Caco-2 (cell line): ENCODE measurements at regions not wholly inside any gene's neighbourhood (a gene's known extent, or its start where the extent isn't known, plus 50 kb on each side); places are given as distances from the start of the nearest gene placed in this dataset.

Experiments used
- BruUV-seq: library from RNA; stranded (reverse); fragments of 400-500 nt; replicated peaks from 2 replicates; lab custom pipeline; 2021; lab: Mats Ljungman, UMichigan
- CTCF ChIA-PET: fragments of 300-600 bp; sonication (Branson Sonifier 250); formaldehyde crosslinking; loops from one replicate; lab custom pipeline; 2022; ENCODE audit warnings: antibody characterized with exemption; lab: Charles Lee
- POLR2A ChIA-PET: fragments of 300-600 bp; sonication (Branson Sonifier 250); formaldehyde crosslinking; loops from one replicate; lab custom pipeline; 2022; ENCODE audit warnings: antibody characterized with exemption; lab: Charles Lee
- DNase-seq, 2 experiments: peaks; one replicate each; pipeline versions ENCODE4 v3.0.0 to v3.0.0-alpha.2; 2020 to 2022
- H3K27me3 ChIP-seq: replicated peaks from 2 replicates; pipeline ENCODE4 v1.6.0; 2011; ENCODE audit warnings: low read length; ENCODE audit not compliant: control insufficient read depth, insufficient read depth
- H3K36me3 ChIP-seq: 2 replicates; pipeline ENCODE4 v1.5.1; 2011; ENCODE audit warnings: low read length; ENCODE audit not compliant: control insufficient read depth, insufficient read depth
- H3K4me1 ChIP-seq: fragments of 250-450 bp; sonication (Bioruptor Pico); 2 replicates; pipeline ENCODE4 v1.5.1; 2020; ENCODE audit warnings: mild to moderate bottlenecking
- H3K4me3 ChIP-seq: 2 replicates; pipeline ENCODE4 v1.5.1; 2011; ENCODE audit warnings: low read depth, mild to moderate bottlenecking, control low read depth, low read length
- H3K9me3 ChIP-seq: fragments of 250-450 bp; sonication (Bioruptor Pico); 2 replicates; pipeline ENCODE4 v1.5.1; 2020; ENCODE audit warnings: mild to moderate bottlenecking, moderate library complexity
- H3K27ac Mint-ChIP-seq: one replicate; pipeline ENCODE4 v1.8.0; 2022; ENCODE audit warnings: mixed read lengths; ENCODE audit not compliant: unreplicated experiment
- H3K27me3 Mint-ChIP-seq: one replicate; pipeline ENCODE4 v1.8.0; 2022; ENCODE audit warnings: mixed read lengths; ENCODE audit not compliant: insufficient read depth, unreplicated experiment
- H3K36me3 Mint-ChIP-seq: one replicate; pipeline ENCODE4 v1.8.0; 2022; ENCODE audit warnings: mild to moderate bottlenecking, mixed read lengths; ENCODE audit not compliant: insufficient read depth, unreplicated experiment
- H3K4me1 Mint-ChIP-seq: one replicate; pipeline ENCODE4 v1.8.0; 2022; ENCODE audit warnings: low read depth, mixed read lengths; ENCODE audit not compliant: unreplicated experiment
- H3K4me3 Mint-ChIP-seq: one replicate; pipeline ENCODE4 v1.8.0; 2022; ENCODE audit warnings: mild to moderate bottlenecking, moderate library complexity, mixed read lengths; ENCODE audit not compliant: unreplicated experiment
- H3K9me3 Mint-ChIP-seq: one replicate; pipeline ENCODE4 v1.8.0; 2022; ENCODE audit warnings: mixed read lengths; ENCODE audit not compliant: unreplicated experiment
- intact Hi-C: fragments of 100-400 bp; cut with micrococcal nuclease; formaldehyde crosslinking; loops from one replicate; pipeline ENCODE4 v1.10.0; 2022; ENCODE audit not compliant: unreplicated experiment
- TF ChIP-seq, protein P1 (sequence below), 2 experiments: fragments of 200-600 bp in 1 of 2; IDR thresholded peaks; 1 replicate in 1 of 2; 2 replicates in 1 of 2; pipeline versions ENCODE4 v1.5.1 to v1.8.0; 2011 to 2022; ENCODE audit warnings: antibody characterized with exemption in 1 of 2, control low read depth in 1 of 2, inconsistent platforms in 1 of 2, low read depth in 1 of 2, low read length in 1 of 2, mild to moderate bottlenecking in 1 of 2, moderate library complexity in 1 of 2; ENCODE audit not compliant: insufficient read depth in 1 of 2, severe bottlenecking in 1 of 2, unreplicated experiment in 1 of 2

DNA sequence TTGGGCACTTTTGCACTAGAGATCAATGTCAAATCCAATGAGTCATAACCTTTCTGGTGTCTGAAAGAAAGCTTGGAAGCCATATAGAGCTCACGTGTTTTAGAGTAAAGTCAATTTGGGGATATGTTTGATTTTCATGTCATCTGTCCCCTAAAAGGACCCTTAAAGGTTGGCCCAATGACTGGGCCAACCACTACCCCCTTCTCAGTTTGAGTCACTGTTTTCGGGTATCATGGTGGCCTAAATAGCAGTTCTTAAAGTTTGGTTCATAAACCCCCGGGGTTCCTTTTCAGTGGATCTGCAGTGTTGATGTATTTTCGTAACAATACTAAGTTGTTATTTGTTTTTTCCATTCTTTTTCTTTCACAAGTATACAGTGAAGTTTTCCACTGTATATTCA lies 327.6 kb downstream of the PRL start:
- Histone ChIP-seq H3K4me3 (no peak overlapping the region), H3K9me3 (no peaks in the 10 kb centered on the region), H3K27me3 (no peaks in the 10 kb centered on the region), H3K36me3 (no peaks in the 10 kb centered on the region), H3K4me1 (no peaks in the 10 kb centered on the region)
- no peaks in the 10 kb centered on the region for H3K4me1 Mint-ChIP-seq
- no TSS peak for BruUV-seq
- intact Hi-C loops: no loop called here
- H3K4me3 Mint-ChIP-seq: no peak overlapping the region
- no peaks in the 10 kb centered on the region for H3K27me3 Mint-ChIP-seq
- TF ChIP-seq, protein P1, sequence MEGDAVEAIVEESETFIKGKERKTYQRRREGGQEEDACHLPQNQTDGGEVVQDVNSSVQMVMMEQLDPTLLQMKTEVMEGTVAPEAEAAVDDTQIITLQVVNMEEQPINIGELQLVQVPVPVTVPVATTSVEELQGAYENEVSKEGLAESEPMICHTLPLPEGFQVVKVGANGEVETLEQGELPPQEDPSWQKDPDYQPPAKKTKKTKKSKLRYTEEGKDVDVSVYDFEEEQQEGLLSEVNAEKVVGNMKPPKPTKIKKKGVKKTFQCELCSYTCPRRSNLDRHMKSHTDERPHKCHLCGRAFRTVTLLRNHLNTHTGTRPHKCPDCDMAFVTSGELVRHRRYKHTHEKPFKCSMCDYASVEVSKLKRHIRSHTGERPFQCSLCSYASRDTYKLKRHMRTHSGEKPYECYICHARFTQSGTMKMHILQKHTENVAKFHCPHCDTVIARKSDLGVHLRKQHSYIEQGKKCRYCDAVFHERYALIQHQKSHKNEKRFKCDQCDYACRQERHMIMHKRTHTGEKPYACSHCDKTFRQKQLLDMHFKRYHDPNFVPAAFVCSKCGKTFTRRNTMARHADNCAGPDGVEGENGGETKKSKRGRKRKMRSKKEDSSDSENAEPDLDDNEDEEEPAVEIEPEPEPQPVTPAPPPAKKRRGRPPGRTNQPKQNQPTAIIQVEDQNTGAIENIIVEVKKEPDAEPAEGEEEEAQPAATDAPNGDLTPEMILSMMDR (IDR thresholded peaks at IDR 0.05; ENCODE audit: insufficient read depth in 1 of 2, low read depth in 1 of 2, low read length in 1 of 2, severe bottlenecking in 1 of 2, unreplicated experiment in 1 of 2): no peak
- POLR2A ChIA-PET: no interaction called here
- no peaks in the 10 kb centered on the region for H3K36me3 Mint-ChIP-seq
- H3K27ac Mint-ChIP-seq: no peak overlapping the region
- H3K9me3 Mint-ChIP-seq: no peaks in the 10 kb centered on the region
- no peak for DNase-seq
- CTCF ChIA-PET: no interaction called here

DNA sequence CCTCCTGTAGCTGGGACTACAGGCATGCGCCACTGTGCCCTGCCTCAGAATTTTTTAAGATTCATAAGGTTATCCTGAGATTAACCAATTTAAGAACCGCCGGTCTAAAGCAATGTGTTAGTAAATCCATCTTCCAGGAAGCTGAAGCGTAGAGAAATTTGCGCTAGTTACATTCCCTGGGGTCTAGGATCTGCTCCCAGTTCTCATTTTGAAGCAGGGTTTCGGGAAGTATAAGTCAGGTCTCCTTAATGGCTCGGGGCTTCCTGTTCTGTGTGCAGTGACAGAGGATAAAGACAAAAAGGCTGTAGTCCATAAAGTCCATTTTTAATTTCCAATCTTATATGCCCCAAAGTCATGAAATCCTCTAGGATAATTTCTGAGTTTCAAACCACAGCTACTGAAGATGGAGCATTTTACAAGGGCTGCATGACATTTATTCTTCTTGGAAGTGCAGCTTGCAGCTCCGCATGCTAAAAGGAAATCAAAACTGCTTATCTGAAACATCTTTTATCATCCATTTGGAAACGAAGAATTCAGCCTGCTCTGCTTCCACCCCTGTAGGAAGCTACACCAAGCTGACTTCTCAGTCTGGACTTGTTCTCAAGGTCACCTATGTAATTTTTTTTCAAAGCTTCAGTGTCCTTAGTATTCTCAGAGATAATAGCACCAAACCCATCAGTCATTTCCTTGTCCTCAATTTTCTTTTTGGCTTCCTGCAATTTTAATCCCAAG lies 326.1 kb downstream of the PRL start:
- Mint-ChIP-seq H3K4me3 (no peak overlapping the region), H3K27ac (no peak overlapping the region), H3K36me3 (no peaks in the 10 kb centered on the region), H3K4me1 (no peaks in the 10 kb centered on the region), H3K27me3 (no peaks in the 10 kb centered on the region), H3K9me3 (peaks cover 8% of the 10 kb centered on the region)
- Histone ChIP-seq H3K36me3 (no peaks in the 10 kb centered on the region), H3K4me3 (no peak overlapping the region), H3K27me3 (no peaks in the 10 kb centered on the region), H3K4me1 (no peaks in the 10 kb centered on the region), H3K9me3 (no peaks in the 10 kb centered on the region)
- CTCF ChIA-PET: no interaction called here
- TF ChIP-seq, protein P1 (IDR thresholded peaks at IDR 0.05; ENCODE audit: insufficient read depth in 1 of 2, low read depth in 1 of 2, low read length in 1 of 2, severe bottlenecking in 1 of 2, unreplicated experiment in 1 of 2): no peak
- BruUV-seq: no TSS peak
- POLR2A ChIA-PET: no interaction called here
- DNase-seq: no peak
- intact Hi-C loops: no loop called here

DNA sequence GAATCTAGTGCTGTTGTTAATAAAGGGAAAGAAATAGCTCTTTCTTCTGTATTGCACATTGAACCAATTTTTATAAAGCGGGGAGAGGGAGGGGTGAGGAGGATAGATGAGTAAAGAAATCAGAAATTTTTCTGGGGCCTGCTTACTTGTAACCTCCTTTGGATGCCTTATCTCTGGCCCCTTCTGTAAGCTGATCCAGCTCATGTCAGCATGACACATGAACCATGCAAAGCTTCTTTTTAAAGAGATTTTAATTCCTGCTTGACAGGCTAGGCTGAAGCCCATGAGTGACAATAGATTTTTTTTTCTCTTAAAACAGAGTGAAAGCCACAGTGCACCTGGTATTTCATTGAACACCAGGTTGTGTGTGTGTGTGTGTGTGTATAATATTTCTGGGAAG lies 325.3 kb downstream of the PRL start:
- ChIA-PET CTCF (interaction anchor here (0.6 kb wide), 1 partner anchor 346 kb away, joined by 3 read pairs; no protein-coding TSS in a partner anchor), POLR2A (no interaction called here)
- Mint-ChIP-seq H3K36me3 (no peaks in the 10 kb centered on the region), H3K27ac (no peak overlapping the region), H3K27me3 (no peaks in the 10 kb centered on the region), H3K4me1 (no peaks in the 10 kb centered on the region), H3K4me3 (no peak overlapping the region), H3K9me3 (peaks cover 9% of the 10 kb centered on the region)
- Histone ChIP-seq H3K36me3 (no peaks in the 10 kb centered on the region), H3K4me1 (no peaks in the 10 kb centered on the region), H3K9me3 (no peaks in the 10 kb centered on the region), H3K27me3 (no peaks in the 10 kb centered on the region), H3K4me3 (no peak overlapping the region)
- intact Hi-C loops: no loop called here
- no TSS peak for BruUV-seq
- TF ChIP-seq, protein P1 (IDR thresholded peaks at IDR 0.05; ENCODE audit: insufficient read depth in 1 of 2, low read depth in 1 of 2, low read length in 1 of 2, severe bottlenecking in 1 of 2, unreplicated experiment in 1 of 2): no peak
- no peak for DNase-seq
